RWPE1 (cell line): ENCODE measurements at regions not wholly inside any gene's neighbourhood (a gene's known extent, or its start where the extent isn't known, plus 50 kb on each side); places are given as distances from the start of the nearest gene placed in this dataset.

Experiments
- CTCF ChIA-PET: fragments of 350-600 bp; sonication (Branson Sonifier 250); formaldehyde crosslinking; extraction: SDS; loops from one replicate; lab custom pipeline; 2021; lab: Yijun Ruan, JAX
- POLR2A ChIA-PET: fragments of 400-600 bp; formaldehyde crosslinking; extraction: SDS; loops from one replicate; lab custom pipeline; 2020; ENCODE audit warnings: antibody characterized with exemption; ENCODE audit not compliant: low non-redundant PET; lab: Yijun Ruan, JAX
- DNase-seq: peaks from one replicate; pipeline ENCODE4 v3.0.0; 2012; ENCODE audit warnings: low spot score
- H3K27ac ChIP-seq: fragments of 450-650 bp; 2 replicates; pipeline ENCODE4 v1.5.1; 2017
- CTCF ChIP-seq: fragments of 450-650 bp; conservative IDR thresholded peaks from 2 replicates; pipeline ENCODE4 v1.5.1; 2017; ENCODE audit warnings: low read depth, mild to moderate bottlenecking

GRCh38 chr18:78722929-78723710 lies 256.5 kb upstream of the SALL3 start:
- no peak for TF ChIP-seq CTCF
- DNase-seq, result no peak
- ChIA-PET POLR2A (no interaction called here), CTCF (no interaction called here)
- no peak overlapping the region for H3K27ac ChIP-seq

- ChIA-PET CTCF (no interaction called here), POLR2A (no interaction called here)
- no peak for DNase-seq
- no peak overlapping the region for H3K27ac ChIP-seq
- no peak for TF ChIP-seq CTCF
Observed at GRCh38 chr18:78724214-78724914, 255.3 kb upstream of the SALL3 start.

- no peak for TF ChIP-seq CTCF
- DNase-seq, result no peak
- CTCF ChIA-PET, result no interaction called here
- no peak overlapping the region for H3K27ac ChIP-seq
- POLR2A ChIA-PET, result no interaction called here
Observed at GRCh38 chr18:78725426-78725825, 254.2 kb upstream of the SALL3 start.

GRCh38 chr18:78726326-78727056 lies 253.1 kb upstream of the SALL3 start:
- DNase-seq, result no peak
- CTCF ChIA-PET, result no interaction called here
- POLR2A ChIA-PET, result no interaction called here
- H3K27ac ChIP-seq, result no peak overlapping the region
- no peak for TF ChIP-seq CTCF

GRCh38 chr18:78727057-78727739 lies 252.4 kb upstream of the SALL3 start:
- TF ChIP-seq CTCF, result no peak
- CTCF ChIA-PET, result no interaction called here
- POLR2A ChIA-PET, result no interaction called here
- DNase-seq, result no peak
- H3K27ac ChIP-seq, result no peak overlapping the region
